Smooth muscle cell (in vitro differentiated cells): ENCODE measurements at regions not wholly inside any gene's neighbourhood (a gene's known extent, or its start where the extent isn't known, plus 50 kb on each side); places are given as distances from the start of the nearest gene placed in this dataset.

ENCODE experiments used
- DNase-seq: peaks from one replicate; lab custom pipeline; 2025; ENCODE audit not compliant: unreplicated experiment; lab: John Stamatoyannopoulos, UW
- H2AFZ ChIP-seq: fragments of 200-600 bp; sonication (generic); 2 replicates; pipeline ENCODE4 v1.6.0; 2016; ENCODE audit warnings: antibody characterized with exemption, low read depth, mild to moderate bottlenecking
- H3F3A ChIP-seq: fragments of 200-600 bp; sonication (generic); 2 replicates; pipeline ENCODE4 v1.6.0; 2017; ENCODE audit warnings: antibody characterized with exemption, low read depth
- H3K27ac ChIP-seq: fragments of 200-600 bp; sonication (generic); 2 replicates; pipeline ENCODE4 v1.5.1; 2016; ENCODE audit warnings: low read depth, mild to moderate bottlenecking
- H3K27me3 ChIP-seq: fragments of 200-600 bp; sonication (generic); 2 replicates; pipeline ENCODE4 v1.6.1; 2016; ENCODE audit warnings: low read depth, mild to moderate bottlenecking
- H3K36me3 ChIP-seq: fragments of 200-600 bp; sonication (generic); 2 replicates; pipeline ENCODE4 v1.5.1; 2016; ENCODE audit warnings: low read depth
- H3K4me1 ChIP-seq: fragments of 200-600 bp; sonication (generic); 2 replicates; pipeline ENCODE4 v1.5.1; 2016; ENCODE audit warnings: low read depth
- H3K4me2 ChIP-seq: fragments of 200-600 bp; sonication (generic); 2 replicates; pipeline ENCODE4 v1.6.0; 2016; ENCODE audit warnings: mild to moderate bottlenecking
- H3K4me3 ChIP-seq: fragments of 200-600 bp; sonication (generic); 2 replicates; pipeline ENCODE4 v1.5.1; 2016; ENCODE audit warnings: mild to moderate bottlenecking
- H3K79me2 ChIP-seq: fragments of 200-600 bp; sonication (generic); 2 replicates; pipeline ENCODE4 v1.6.0; 2016; ENCODE audit warnings: low read depth, mild to moderate bottlenecking
- H3K9ac ChIP-seq: fragments of 200-600 bp; sonication (generic); 2 replicates; pipeline ENCODE4 v1.6.0; 2016; ENCODE audit warnings: low read depth
- H3K9me3 ChIP-seq: fragments of 200-600 bp; sonication (generic); replicated peaks from 2 replicates; pipeline ENCODE4 v1.5.1; 2016; ENCODE audit warnings: low read depth
- H4K20me1 ChIP-seq: fragments of 200-600 bp; sonication (generic); 2 replicates; pipeline ENCODE4 v1.6.0; 2016; ENCODE audit warnings: low read depth
- CTCF ChIP-seq: fragments of 200-600 bp; sonication (generic); IDR thresholded peaks from 2 replicates; pipeline ENCODE4 v1.5.1; 2017; ENCODE audit warnings: borderline replicate concordance, mild to moderate bottlenecking, antibody characterized with exemption; ENCODE audit not compliant: insufficient read depth, poor library complexity, severe bottlenecking
- WGBS: methylation state at CpG from one replicate; pipeline ENCODE4 v1.1.7; 2016; ENCODE audit warnings: low lambda C conversion rate; 5-methylcytosine and 5-hydroxymethylcytosine counted together

GRCh38 chr10:2837674-2838073, 229.7 kb upstream of the PFKP start:
- no peak for DNase-seq
- no peaks in the 10 kb centered on the region for H3K36me3 ChIP-seq
- no peak overlapping the region for H3K4me3 ChIP-seq
- no peaks in the 10 kb centered on the region for H3K9me3 ChIP-seq
- H4K20me1 ChIP-seq, result no peaks in the 10 kb centered on the region
- H3K27ac ChIP-seq, result no peak overlapping the region
- no peaks in the 10 kb centered on the region for H3K79me2 ChIP-seq
- no peaks in the 10 kb centered on the region for H3F3A ChIP-seq
- no peaks in the 10 kb centered on the region for H3K4me1 ChIP-seq
- WGBS, result 71% methylated on average over 7 of the region's 7 CpGs
- H3K27me3 ChIP-seq, result peaks cover 18% of the 10 kb centered on the region
- no peak overlapping the region for H3K4me2 ChIP-seq
- no peak for TF ChIP-seq CTCF
- H3K9ac ChIP-seq, result no peak overlapping the region
- no peak overlapping the region for H2AFZ ChIP-seq

- no peaks in the 10 kb centered on the region for H3K79me2 ChIP-seq
- H2AFZ ChIP-seq, result no peak overlapping the region
- no peak overlapping the region for H3K4me2 ChIP-seq
- no peaks in the 10 kb centered on the region for H3K4me1 ChIP-seq
- no peak overlapping the region for H3K4me3 ChIP-seq
- H3K27ac ChIP-seq, result no peak overlapping the region
- H3K27me3 ChIP-seq, result peaks cover 18% of the 10 kb centered on the region
- no peak for DNase-seq
- no peaks in the 10 kb centered on the region for H3K36me3 ChIP-seq
- no peaks in the 10 kb centered on the region for H3F3A ChIP-seq
- H4K20me1 ChIP-seq, result no peaks in the 10 kb centered on the region
- H3K9ac ChIP-seq, result no peak overlapping the region
- no peaks in the 10 kb centered on the region for H3K9me3 ChIP-seq
- TF ChIP-seq CTCF, result no peak
- WGBS, result 97% methylated on average over 21 of the region's 22 CpGs
Observed at GRCh38 chr10:2836921-2837662, 230.3 kb upstream of the PFKP start.

- H4K20me1 ChIP-seq, result no peaks in the 10 kb centered on the region
- no peak overlapping the region for H2AFZ ChIP-seq
- no peak for TF ChIP-seq CTCF
- no peak overlapping the region for H3K4me2 ChIP-seq
- no peak overlapping the region for H3K4me3 ChIP-seq
- H3K4me1 ChIP-seq, result no peaks in the 10 kb centered on the region
- no peak for DNase-seq
- no peak overlapping the region for H3K27ac ChIP-seq
- no peaks in the 10 kb centered on the region for H3K9me3 ChIP-seq
- no peaks in the 10 kb centered on the region for H3K27me3 ChIP-seq
- H3K79me2 ChIP-seq, result no peaks in the 10 kb centered on the region
- no peaks in the 10 kb centered on the region for H3K36me3 ChIP-seq
- WGBS, result 94% methylated on average over 2 of the region's 2 CpGs
- no peaks in the 10 kb centered on the region for H3F3A ChIP-seq
- no peak overlapping the region for H3K9ac ChIP-seq
Observed at GRCh38 chr10:2834214-2834613, 233.1 kb upstream of the PFKP start.

GRCh38 chr10:2831509-2831908, 235.8 kb upstream of the PFKP start:
- no peak for TF ChIP-seq CTCF

More at GRCh38 chr10:2831509-2831908, 235.8 kb upstream of the PFKP start:
- Histone ChIP-seq H3F3A (no peaks in the 10 kb centered on the region), H3K4me3 (no peak overlapping the region), H3K79me2 (no peaks in the 10 kb centered on the region), H3K36me3 (no peaks in the 10 kb centered on the region), H3K9ac (no peak overlapping the region), H2AFZ (no peak overlapping the region), H3K4me2 (no peak overlapping the region), H3K27ac (no peak overlapping the region), H3K4me1 (no peaks in the 10 kb centered on the region), H4K20me1 (no peaks in the 10 kb centered on the region), H3K27me3 (no peaks in the 10 kb centered on the region), H3K9me3 (no peaks in the 10 kb centered on the region)
- no peak for DNase-seq
- WGBS, result 87% methylated on average over 7 of the region's 7 CpGs
